Stimulated activated CD8-positive, alpha-beta memory T cell treated with anti-CD3 and anti-CD28 coated beads, Interleukin-4, amount 100 ng/mL, for 1 hour (primary cell): ENCODE measurements at regions not wholly inside any gene's neighbourhood (a gene's known extent, or its start where the extent isn't known, plus 50 kb on each side); places are given as distances from the start of the nearest gene placed in this dataset.
"Not testable (repeated sequence)": the region's sequence is repeated elsewhere in the genome, so short reads cannot be mapped to it uniquely, and the experiment has no call there.

Source experiments
- DNase-seq, 2 donors: peaks; one replicate each; pipeline ENCODE4 v3.0.0-alpha.2; 2020; ENCODE audit warnings: low read depth in 2 of 2, low spot score in 1 of 2

DNA sequence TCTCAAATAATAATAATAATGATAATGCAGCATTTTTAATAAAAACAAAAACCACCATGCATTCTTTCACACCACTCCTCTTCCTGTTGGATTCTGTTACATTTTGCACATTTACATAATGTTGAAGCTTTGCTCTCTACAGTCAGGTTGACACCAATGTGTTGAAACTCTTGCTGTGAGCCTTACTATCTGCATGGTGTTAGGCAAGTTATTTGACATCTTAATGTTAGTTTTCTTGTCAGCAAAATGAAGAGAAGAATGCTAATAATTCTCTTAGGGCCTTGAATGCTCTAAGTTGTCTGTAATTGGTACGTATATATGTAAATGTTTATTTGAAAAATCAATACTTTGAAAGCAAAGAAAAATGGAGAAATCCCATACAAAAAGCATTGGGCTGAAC lies 525.5 kb upstream of the PTGER4 start:
- DNase-seq, result no peak

DNA sequence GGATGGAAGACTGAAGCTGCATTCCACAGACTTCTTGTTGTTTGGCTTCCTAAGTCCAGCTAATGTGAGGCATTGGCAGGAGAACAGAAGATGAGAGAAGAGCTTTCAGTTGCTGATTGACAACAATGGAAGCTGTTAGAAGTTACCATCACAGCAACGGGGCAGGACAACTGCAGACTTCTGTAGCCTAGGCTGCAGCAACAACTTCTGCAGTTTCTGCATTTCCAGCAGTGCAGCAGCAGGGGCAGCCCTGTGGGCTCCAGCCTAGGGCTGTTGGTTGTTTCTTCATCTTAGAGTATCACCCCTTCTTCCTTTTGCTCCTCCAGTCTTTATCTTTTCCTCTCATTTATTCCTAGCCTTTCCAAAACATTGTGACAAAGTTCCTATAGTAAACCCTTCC lies 528.8 kb upstream of the PTGER4 start:
- no peak for DNase-seq

DNA sequence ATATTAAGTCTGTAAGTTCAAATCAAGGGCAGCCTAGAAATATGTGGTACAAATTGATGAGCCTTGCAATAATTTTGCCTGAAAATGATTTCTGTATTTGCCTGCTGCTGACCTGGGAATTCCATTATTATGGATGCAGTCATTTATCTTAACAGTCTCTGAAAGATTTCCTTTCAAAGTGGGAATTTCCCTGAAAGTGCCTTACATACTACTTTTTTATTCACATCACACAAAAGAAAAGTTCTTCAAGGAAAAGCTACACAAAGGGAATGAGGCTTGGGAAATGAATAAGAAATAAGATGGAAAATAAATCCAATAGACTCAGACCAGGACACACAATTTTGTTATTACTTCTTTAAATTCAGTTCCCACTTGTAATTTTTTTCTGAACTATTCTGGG lies 537.8 kb upstream of the PTGER4 start:
- no peak for DNase-seq

DNA sequence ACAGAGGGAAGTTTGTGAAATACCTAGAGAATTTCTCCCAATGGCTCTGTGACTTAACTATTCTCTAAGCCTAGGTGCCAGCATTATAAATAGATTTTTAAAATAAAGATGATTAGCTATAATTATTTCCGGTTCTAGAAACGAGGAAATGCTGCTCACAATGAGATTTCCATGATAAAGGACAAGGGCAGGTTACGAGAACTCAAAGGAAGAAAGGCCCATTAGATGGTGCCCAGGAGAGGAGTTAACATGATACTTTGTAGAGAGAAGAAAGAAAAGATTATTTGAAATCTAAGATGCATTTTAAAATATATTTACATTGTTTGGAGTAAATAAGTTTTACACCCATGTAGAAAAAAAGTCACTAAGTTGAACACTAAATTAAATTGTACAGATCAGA lies 538.3 kb upstream of the PTGER4 start:
- no peak for DNase-seq

DNA sequence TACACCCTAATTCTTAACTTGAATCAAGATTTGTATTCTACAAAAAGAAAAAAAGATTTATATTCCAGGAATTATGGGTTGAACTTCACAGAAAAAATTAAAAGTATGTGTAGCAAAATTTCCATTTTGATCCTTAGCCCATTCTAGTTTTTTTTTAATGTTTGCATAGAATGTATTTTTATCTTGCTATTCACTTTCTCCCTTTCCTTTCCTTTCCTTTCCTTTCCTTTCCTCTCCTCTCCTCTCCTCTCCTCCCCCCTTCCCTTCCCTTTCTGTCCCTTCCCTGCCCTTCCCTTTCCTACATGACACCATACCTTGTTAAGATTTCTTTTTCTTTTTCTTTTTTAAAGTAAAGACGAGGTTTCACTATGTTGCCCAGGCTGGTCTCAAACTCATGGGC lies 542.5 kb upstream of the PTGER4 start:
- no peak for DNase-seq

DNA sequence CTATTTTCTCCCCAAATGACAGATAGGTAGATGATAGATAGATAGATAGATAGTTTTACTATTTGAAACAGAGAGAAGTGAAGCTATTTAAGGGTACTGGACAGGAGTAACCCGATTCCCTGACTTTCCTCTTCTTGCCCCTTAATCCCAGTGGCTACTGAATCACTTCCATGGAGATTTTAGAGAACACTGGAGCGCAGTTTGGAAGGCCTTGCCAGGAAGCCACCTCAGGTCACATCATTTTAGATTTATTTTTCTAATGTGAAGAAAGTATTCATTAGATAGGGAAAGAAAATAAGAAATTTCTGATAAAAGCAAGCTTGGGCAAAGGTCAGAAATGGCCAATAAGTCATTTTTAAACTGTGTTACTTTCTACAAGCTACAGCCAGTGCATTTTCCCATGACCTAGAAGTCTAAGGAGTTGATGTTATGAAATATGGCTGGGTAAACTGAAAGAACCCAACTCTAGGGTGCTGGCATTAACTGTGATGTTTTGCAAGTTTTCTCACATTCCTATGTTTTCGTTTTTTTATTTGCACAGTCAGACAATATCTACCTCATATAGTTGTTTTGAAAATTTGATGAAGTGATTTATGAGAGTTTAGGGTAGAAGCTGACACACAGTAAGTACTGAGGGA lies 544.7 kb upstream of the PTGER4 start:
- DNase-seq, result no peak

DNA sequence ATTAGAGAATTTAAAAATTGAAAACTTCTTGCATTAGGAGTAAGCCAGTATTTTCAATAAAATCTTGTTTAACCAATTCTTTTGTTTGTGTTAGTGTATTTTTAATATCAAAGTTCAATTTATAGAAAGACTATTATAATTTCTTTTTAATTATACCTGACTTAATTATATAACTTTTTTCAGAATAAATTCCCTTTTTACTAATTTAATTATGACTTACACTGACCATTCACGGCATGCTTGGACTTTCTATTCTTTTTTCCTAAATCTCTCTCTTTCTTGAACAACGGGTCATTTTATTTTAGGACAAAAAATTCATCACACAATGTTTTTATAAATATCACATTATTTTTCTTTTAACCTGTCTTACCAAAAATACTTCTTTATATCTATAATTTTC lies 555.3 kb upstream of the PTGER4 start:
- DNase-seq, result no peak

DNA sequence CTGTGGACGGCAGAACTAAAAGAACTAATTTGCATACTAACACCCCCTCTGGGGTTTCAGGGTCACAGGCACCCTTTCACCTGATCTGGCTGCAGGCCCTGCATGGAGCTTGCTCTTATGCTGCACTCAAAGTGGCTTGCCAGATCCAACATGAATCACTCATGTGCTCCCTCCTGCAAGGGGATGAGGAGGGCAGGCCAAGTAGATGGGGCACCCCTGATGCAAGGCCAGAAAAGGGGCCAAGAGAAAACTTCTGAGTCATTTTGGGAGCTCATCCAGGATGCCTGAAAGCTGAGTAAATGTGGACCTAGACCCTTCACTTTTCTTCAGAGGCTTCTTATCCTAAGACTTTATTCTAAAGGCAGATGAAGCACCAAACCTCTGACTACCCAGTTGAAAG lies 558.5 kb upstream of the PTGER4 start:
- no peak for DNase-seq

DNA sequence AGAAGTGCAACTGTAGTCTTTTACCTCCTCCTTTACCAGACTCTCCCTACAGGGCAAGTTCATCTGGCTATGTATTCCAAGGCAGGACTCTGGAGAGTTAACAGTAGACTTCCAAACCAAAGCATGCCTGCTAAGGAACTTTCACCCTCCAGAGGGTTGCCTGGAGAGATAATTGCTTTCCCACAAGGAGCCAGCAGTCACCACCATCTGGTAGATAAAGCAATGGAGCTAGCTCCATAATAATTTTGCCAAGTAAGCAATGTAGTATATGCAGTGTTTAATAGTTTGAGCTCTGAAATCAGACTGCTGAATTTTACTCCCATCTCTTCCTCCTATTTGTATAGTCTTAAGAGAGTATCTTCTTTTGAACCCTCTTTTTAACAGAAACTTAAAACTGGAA lies 566.8 kb upstream of the PTGER4 start:
- DNase-seq, result no peak

DNA sequence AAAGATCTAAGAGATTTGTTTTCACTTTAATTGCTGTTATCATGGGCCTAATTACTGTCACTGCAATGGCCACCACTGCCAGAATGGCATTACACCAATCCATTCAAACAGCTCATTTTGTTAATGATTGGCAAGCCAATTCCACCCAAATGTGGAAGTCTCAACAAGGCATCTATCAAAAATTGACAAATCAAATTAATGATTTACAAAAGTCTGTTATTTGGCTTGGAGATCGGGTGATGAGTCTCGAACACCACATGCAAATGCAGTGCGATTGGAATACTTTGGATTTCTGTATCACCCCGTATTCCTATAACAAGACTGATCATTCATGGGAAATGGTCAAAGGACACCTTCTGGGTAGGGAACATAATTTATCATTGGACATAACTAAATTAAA lies 568.7 kb upstream of the PTGER4 start:
- not testable (repeated sequence) for DNase-seq

DNA sequence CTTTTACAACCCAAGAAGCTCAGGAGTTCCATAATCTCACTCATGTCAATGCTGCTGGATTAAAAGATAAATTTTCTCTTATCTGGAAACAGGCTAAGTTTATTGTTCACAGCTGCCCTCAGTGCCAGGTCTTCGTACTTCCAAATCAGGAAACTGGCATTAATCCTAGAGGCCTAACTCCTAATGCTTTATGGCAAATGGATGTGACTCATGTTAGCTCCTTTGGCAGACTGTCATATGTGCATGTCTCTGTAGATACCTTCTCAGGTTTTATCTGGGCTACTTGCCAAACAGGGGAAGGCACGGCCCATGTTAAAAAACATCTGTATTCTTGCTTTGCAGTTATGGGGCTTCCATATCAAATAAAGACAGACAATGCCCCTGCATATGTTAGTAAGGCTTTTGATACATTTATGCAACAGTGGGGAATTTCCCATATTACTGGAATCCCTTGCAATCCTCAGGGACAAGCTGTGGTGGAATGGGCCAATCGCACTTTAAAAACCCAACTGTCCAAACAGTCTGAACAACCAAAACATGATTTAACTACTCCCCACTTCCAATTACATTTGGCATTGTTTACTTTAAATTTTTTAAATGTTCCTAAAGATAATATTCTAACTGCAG lies 570.8 kb upstream of the PTGER4 start:
- not testable (repeated sequence) for DNase-seq

DNA sequence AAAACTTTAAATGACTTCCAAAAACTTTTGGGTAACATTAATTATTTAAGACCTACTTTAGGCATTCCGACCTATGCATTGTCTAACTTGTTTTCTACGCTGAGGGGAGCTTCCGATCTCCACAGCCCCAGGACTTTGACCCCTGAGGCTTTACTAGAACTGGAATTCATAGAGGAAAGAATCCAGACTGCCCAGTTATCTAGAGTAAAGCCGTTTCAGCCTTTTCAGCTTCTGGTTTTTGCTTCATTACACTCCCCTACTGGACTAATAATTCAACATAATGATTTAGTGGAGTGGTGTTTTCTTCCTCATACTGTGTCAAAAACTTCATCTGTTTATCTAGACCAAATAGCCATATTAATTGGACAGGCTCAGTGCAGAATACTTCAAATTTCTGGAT lies 571.9 kb upstream of the PTGER4 start:
- DNase-seq, result not testable (repeated sequence)

DNA sequence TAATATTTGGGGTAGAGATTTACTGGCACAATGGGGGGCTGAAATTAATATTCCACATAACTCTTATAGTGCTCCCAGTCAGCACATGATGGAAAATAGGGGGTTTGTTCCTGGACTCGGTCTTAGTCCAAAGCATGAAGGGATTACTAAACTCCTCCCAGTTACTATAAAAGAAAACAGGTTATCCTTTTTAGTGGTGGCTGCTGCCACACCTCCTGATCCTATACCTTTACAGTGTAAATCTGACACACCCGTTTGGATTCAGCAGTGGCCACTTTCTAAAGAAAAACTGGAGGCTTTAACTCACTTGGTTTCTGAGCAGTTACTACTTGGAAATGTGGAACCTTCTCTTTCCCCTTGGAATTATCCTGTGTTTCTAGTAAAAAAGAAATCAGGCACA lies 572.9 kb upstream of the PTGER4 start:
- no peak for DNase-seq

DNA sequence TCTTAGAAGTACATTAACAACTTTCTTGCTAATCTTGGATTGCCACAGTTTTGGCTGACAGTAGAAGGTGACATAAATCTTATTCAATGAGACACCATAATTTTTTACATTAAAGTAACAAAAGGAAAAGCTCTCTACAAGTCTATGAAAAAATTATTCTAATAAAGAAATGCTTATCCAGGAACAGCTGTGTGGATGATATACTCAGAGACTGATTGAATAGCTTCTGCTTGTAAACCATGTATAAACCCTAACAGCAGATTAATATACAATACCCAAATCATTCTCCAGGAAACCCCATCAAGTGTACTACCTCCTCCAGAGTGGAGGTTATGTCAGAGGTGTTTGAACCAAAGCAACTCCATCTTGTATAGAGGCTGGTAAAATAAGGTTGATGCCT lies 581.4 kb upstream of the PTGER4 start:
- DNase-seq, result no peak

DNA sequence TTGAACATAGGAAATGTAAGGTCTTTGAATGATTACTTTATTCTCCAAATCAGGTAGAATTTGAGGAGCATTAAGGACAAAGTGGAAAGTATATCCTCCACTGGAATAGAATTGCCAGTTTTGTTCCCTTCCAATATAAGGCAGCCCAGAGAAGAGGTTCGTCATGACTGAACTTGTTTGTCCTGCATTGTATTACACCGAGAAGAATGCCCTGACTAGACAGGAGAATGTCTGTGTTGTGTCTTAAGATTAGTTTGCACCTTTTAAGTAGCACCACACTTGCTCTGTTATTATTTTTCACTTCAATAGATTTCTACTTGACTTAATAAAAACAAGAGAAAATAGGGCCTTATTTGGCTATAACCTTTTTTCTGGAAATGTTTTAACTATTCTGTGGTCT lies 586.2 kb upstream of the PTGER4 start:
- DNase-seq, result no peak

DNA sequence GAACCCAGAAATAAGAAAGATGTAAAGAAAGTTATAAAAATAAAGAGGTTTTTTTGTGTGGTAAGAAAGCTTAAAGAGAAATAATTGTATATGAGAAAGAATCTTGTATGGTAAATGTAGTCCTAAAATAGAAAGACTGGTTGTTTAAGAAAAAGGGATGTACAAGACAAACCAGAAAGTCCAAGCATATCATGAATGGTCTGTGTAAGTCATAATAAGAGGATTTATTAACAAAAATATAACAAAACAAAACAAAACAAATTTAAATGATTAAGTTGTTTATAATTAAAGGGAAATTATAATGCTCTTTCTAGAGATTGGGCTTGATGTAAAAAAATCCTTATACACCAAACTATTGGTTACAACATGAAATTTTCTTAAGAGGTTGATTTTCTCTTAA lies 590.4 kb upstream of the PTGER4 start:
- DNase-seq, result no peak

DNA sequence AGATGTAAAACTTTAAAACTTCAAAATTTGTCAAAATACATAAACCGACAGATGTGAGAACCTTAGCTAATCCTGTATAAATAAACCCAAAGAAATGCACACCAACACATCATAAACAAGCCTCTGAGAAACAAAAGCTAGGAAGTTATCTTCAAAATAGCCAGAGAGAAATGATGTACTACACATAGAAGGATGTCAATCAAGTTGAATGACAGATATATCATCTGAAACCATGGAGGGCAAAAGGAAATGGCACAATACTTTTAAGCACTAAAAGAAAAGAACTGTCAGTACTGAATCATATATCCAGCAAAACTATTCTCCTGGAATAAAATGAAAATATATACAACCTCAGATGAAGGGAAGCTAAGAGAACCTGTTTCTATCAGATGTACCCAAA lies 595.1 kb upstream of the PTGER4 start:
- DNase-seq, result no peak

DNA sequence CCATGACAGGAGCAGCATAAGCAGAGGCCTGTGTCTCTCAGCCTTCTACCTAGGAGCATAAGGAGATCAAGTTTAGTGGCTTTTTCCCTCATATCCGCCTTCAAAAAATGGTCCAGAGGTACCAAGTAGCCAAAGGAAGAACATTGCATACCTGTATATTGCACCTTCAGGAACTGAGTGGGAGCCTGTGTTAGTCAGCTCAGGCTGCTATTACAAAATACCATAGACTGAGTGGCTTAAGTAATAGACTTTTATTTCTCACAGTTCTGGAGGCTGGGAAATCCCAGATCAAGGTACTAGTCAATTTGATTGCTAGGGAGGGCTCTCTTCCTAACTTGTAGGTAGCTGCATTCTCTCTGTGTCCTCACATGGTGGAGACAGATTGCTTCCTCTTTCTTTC lies 597.4 kb upstream of the PTGER4 start:
- no peak for DNase-seq

DNA sequence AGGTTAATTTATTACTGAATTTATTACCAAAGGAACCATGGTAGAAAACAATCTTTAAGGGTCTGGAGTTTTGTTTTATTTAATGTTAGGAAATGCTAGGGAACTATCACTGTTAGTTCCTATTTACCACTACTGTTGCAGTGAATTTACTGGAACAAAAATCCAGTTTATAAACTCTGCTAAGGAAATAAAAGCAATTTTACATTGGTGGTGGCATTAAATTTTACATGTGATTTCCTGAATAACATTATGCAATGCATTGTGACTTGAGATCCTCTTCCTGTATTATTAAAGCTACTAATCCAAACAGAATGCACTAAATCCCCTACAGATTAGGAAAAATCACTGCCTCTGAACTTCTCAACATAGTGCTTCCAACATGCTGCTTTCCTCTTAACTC lies 599.5 kb upstream of the PTGER4 start:
- DNase-seq, result no peak

DNA sequence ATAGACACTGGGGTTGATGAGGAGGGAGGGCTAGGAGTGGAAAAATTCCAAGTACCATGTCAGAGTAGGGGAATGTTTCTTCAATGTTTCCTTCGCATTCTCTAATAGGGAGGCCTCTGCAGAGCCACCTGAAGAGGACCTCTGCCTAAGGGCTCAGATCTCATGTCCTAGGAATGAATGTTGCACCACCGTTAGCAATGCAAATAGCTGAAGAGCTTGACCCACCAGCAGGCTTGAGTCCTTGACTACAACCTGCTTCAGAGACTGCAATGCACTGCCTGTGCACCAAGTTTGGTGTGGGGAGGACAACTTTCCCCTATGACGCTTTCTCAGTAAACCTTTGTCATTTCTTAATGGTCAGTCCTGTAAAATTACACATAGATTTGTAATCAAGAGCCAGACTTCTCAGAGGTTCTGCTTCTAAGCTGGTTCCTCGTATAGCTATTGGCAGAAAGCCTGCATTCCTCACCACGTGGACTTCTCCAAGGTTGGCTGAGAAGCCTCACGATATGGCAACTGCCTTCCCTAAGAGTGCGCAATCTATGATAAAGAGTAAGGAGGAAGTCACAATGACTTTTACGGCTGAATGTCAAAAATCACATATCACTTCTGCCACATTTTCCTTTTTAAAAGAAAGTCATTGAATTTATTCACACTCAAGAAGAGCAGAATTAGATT lies 600.7 kb upstream of the PTGER4 start:
- DNase-seq, result no peak

DNA sequence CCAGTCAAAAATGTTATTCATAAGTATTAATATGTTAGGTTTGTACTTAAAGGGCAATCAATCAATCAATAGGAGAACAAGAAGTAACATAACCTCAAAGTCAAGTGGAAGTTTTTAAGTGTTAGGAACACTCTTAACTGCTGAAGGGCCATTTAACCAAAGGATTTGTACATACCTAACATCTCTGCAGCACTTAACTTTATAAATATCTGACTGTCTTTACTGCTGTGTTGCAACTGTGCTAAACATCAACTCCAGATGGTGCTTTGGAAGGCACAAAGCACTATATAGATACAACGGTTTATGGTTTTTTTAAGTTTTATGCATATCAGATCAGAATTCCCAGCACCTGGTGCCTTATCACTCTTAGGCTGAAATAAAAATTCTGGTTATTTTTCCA lies 604.9 kb upstream of the PTGER4 start:
- DNase-seq, result no peak

DNA sequence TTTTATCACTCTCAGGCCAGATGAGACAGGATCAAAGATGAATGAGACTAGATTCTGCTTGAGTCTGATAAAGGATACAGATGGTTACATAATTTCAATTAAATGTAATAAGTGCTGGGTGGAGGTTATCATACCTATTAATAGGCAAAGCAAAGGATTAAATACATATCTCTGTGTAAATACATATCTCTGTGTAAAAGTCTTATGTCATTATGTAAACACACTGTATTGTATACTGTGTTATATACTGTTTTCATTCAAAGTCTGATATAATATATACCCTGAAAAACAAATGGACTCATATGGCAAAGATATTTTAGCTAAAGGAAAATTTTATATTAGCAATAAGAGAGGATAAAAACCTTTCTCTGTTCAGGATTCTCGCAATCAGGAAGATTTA lies 605.8 kb upstream of the PTGER4 start:
- no peak for DNase-seq

DNA sequence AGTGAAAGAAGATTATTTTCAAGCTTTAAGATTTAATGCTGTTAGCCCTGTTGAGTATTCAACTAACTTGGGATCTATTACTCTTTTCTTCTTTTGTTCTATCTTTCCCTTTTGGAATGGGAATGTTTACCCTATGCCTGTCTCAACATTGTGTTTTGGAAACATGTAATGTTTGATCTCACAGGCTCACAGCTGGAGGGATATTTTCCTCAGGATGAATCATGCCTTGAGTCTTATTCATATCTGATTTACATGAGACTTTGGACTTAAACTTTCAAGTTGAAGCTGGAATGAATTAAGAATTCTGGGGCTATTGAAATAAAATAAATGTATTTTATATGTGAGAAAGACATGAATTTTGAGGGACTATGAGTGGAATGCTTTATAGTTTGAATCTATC lies 607.8 kb upstream of the PTGER4 start:
- no peak for DNase-seq
